Loucy (cell line): ENCODE measurements at regions not wholly inside any gene's neighbourhood (a gene's known extent, or its start where the extent isn't known, plus 50 kb on each side); places are given as distances from the start of the nearest gene placed in this dataset.

ENCODE experiments used
- H2AFZ ChIP-seq: fragments of 200-600 bp; sonication (generic); 2 replicates; pipeline ENCODE4 v1.6.0; 2016; ENCODE audit warnings: antibody characterized with exemption, mild to moderate bottlenecking, low read length, moderate library complexity
- H3F3A ChIP-seq: fragments of 200-600 bp; 2 replicates; pipeline ENCODE4 v1.6.0; 2016; ENCODE audit warnings: antibody characterized with exemption, low read depth, mild to moderate bottlenecking
- H3K27me3 ChIP-seq: fragments of 200-600 bp; sonication (generic); 2 replicates; pipeline ENCODE4 v1.6.1; 2014; ENCODE audit warnings: low read length, mild to moderate bottlenecking; ENCODE audit not compliant: insufficient read depth, poor library complexity, severe bottlenecking
- H3K36me3 ChIP-seq: fragments of 200-600 bp; sonication (generic); 2 replicates; pipeline ENCODE4 v1.6.1; 2016; ENCODE audit warnings: low read length; ENCODE audit not compliant: insufficient read depth
- H3K4me1 ChIP-seq: fragments of 200-600 bp; sonication (generic); 2 replicates; pipeline ENCODE4 v1.5.1; 2014; ENCODE audit warnings: low read length, mild to moderate bottlenecking; ENCODE audit not compliant: insufficient read depth, poor library complexity, severe bottlenecking
- H3K4me2 ChIP-seq: fragments of 200-600 bp; sonication (generic); 2 replicates; pipeline ENCODE4 v1.6.0; 2014; ENCODE audit warnings: antibody characterized with exemption, low read length, low read depth, mild to moderate bottlenecking; ENCODE audit not compliant: poor library complexity, severe bottlenecking
- H3K4me3 ChIP-seq: fragments of 200-600 bp; sonication (generic); 2 replicates; pipeline ENCODE4 v1.5.1; 2014; ENCODE audit warnings: low read length, mild to moderate bottlenecking, mixed read lengths; ENCODE audit not compliant: poor library complexity, severe bottlenecking
- H3K79me2 ChIP-seq: fragments of 200-600 bp; sonication (generic); 2 replicates; pipeline ENCODE4 v1.6.1; 2014; ENCODE audit warnings: low read length; ENCODE audit not compliant: insufficient read depth
- H3K9ac ChIP-seq: fragments of 200-600 bp; sonication (generic); 2 replicates; pipeline ENCODE4 v1.6.0; 2014; ENCODE audit warnings: mild to moderate bottlenecking, low read depth, low read length, moderate library complexity; ENCODE audit not compliant: poor library complexity, severe bottlenecking
- H3K9me2 ChIP-seq: fragments of 200-600 bp; sonication (generic); replicated peaks from 2 replicates; pipeline ENCODE4 v1.6.1; 2016; ENCODE audit warnings: low read depth, low read length, mixed read lengths
- H3K9me3 ChIP-seq: fragments of 200-600 bp; sonication (generic); 2 replicates; pipeline ENCODE4 v1.6.1; 2014; ENCODE audit warnings: mild to moderate bottlenecking, antibody characterized with exemption, low read length, low read depth; ENCODE audit not compliant: insufficient read depth
- H4K20me1 ChIP-seq: fragments of 200-600 bp; sonication (generic); 2 replicates; pipeline ENCODE4 v1.6.0; 2014; ENCODE audit warnings: antibody characterized with exemption, low read length, mild to moderate bottlenecking; ENCODE audit not compliant: insufficient read depth, poor library complexity, severe bottlenecking
- EZH2phosphoT487 ChIP-seq: fragments of 200-600 bp; IDR thresholded peaks from 2 replicates; pipeline ENCODE4 v1.6.1; 2018; ENCODE audit warnings: antibody characterized with exemption, mild to moderate bottlenecking, moderate library complexity, borderline replicate concordance
- TF ChIP-seq, protein P1 (sequence below): fragments of 200-600 bp; sonication (generic); conservative IDR thresholded peaks from 2 replicates; pipeline ENCODE4 v1.5.1; 2014; ENCODE audit warnings: mild to moderate bottlenecking, antibody characterized with exemption, low read length

DNA sequence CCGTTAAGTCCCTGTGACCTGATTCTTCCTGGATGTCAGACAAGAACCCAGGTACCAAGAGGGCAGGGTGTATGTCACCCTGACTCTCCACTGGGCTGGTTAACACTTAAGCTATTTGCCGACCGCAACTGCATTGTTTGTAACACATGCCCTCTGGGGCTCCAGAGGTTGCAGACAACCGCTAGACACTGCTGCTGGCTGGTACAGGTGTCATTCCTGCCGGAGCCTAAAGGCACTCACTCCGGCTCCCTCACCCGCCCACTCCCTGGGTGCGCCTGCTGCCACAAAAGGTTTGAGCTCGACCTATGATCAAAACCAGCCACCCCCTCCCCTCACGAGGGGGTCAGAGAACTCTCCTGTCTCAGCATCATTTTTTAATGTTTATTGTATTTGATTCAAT lies 208.2 kb downstream of the FAT4 start:
- H4K20me1 ChIP-seq, result no peaks in the 10 kb centered on the region
- TF ChIP-seq, protein P1, sequence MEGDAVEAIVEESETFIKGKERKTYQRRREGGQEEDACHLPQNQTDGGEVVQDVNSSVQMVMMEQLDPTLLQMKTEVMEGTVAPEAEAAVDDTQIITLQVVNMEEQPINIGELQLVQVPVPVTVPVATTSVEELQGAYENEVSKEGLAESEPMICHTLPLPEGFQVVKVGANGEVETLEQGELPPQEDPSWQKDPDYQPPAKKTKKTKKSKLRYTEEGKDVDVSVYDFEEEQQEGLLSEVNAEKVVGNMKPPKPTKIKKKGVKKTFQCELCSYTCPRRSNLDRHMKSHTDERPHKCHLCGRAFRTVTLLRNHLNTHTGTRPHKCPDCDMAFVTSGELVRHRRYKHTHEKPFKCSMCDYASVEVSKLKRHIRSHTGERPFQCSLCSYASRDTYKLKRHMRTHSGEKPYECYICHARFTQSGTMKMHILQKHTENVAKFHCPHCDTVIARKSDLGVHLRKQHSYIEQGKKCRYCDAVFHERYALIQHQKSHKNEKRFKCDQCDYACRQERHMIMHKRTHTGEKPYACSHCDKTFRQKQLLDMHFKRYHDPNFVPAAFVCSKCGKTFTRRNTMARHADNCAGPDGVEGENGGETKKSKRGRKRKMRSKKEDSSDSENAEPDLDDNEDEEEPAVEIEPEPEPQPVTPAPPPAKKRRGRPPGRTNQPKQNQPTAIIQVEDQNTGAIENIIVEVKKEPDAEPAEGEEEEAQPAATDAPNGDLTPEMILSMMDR, result no peak
- TF ChIP-seq EZH2phosphoT487, result no peak
- H3K9me3 ChIP-seq, result no peaks in the 10 kb centered on the region
- H3K9ac ChIP-seq, result no peak overlapping the region
- H3K9me2 ChIP-seq, result no peaks in the 10 kb centered on the region
- H3K27me3 ChIP-seq, result no peaks in the 10 kb centered on the region
- H2AFZ ChIP-seq, result no peak overlapping the region
- H3K79me2 ChIP-seq, result no peaks in the 10 kb centered on the region
- H3K4me2 ChIP-seq, result no peak overlapping the region
- no peaks in the 10 kb centered on the region for H3F3A ChIP-seq
- H3K4me1 ChIP-seq, result no peaks in the 10 kb centered on the region
- H3K36me3 ChIP-seq, result no peaks in the 10 kb centered on the region
- no peak overlapping the region for H3K4me3 ChIP-seq

DNA sequence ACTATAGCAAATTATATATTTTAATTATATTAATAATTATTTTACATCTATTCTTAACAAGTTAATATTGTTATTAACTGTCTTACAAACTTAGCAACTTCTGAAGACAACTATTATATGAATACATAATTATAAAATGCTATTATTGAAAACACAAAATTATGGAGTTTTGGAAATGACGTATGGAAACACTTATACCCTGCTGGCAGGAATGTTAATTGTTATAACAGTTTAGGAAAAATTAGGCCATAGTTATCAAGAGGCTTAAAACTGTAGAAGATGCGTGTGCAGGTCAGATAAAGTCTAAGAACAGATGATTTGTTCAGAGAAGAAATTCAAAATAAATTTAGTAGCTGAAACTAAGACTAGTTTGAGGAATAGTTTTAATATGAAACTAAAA lies 211.7 kb downstream of the FAT4 start:
- no peaks in the 10 kb centered on the region for H3F3A ChIP-seq
- H2AFZ ChIP-seq, result no peak overlapping the region
- H3K36me3 ChIP-seq, result no peaks in the 10 kb centered on the region
- H3K27me3 ChIP-seq, result no peaks in the 10 kb centered on the region
- H3K9me3 ChIP-seq, result no peaks in the 10 kb centered on the region
- H3K9me2 ChIP-seq, result no peaks in the 10 kb centered on the region
- H3K9ac ChIP-seq, result no peak overlapping the region
- no peaks in the 10 kb centered on the region for H3K79me2 ChIP-seq
- H4K20me1 ChIP-seq, result no peaks in the 10 kb centered on the region
- TF ChIP-seq, protein P1, result no peak
- TF ChIP-seq EZH2phosphoT487, result no peak
- no peaks in the 10 kb centered on the region for H3K4me1 ChIP-seq
- no peak overlapping the region for H3K4me2 ChIP-seq
- no peak overlapping the region for H3K4me3 ChIP-seq

DNA sequence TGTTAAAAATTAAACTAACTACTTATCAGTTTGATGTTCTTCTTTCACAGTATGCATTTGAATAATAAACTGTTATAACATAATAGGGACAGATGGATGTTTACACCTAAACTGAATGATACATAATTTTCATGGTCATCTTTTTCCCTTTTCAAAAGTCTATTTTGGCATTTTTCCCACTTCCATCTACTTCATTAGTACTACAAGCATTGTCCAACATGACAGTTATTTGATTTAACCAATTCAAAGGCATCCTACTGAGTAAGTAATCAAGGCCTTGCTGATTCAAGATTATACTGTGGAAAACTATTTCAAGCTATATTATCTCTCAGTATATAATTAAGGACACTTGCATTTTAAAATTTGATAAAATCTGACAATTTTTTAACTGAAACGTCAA lies 212.9 kb downstream of the FAT4 start:
- Histone ChIP-seq H3K36me3 (no peaks in the 10 kb centered on the region), H3K9ac (no peak overlapping the region), H3K4me3 (no peak overlapping the region), H3K9me2 (no peaks in the 10 kb centered on the region), H2AFZ (no peak overlapping the region), H3K27me3 (no peaks in the 10 kb centered on the region), H3K4me1 (no peaks in the 10 kb centered on the region), H3F3A (no peaks in the 10 kb centered on the region), H3K4me2 (no peak overlapping the region), H4K20me1 (no peaks in the 10 kb centered on the region), H3K9me3 (no peaks in the 10 kb centered on the region), H3K79me2 (no peaks in the 10 kb centered on the region)
- no peak for TF ChIP-seq EZH2phosphoT487
- TF ChIP-seq, protein P1, result no peak
